ENCODE measurements at regions not wholly inside any gene's neighbourhood (a gene's known extent, or its start where the extent isn't known, plus 50 kb on each side); places are given as distances from the start of the nearest gene placed in this dataset.
"Not testable (repeated sequence)": the region's sequence is repeated elsewhere in the genome, so short reads cannot be mapped to it uniquely, and the experiment has no call there.

DNA sequence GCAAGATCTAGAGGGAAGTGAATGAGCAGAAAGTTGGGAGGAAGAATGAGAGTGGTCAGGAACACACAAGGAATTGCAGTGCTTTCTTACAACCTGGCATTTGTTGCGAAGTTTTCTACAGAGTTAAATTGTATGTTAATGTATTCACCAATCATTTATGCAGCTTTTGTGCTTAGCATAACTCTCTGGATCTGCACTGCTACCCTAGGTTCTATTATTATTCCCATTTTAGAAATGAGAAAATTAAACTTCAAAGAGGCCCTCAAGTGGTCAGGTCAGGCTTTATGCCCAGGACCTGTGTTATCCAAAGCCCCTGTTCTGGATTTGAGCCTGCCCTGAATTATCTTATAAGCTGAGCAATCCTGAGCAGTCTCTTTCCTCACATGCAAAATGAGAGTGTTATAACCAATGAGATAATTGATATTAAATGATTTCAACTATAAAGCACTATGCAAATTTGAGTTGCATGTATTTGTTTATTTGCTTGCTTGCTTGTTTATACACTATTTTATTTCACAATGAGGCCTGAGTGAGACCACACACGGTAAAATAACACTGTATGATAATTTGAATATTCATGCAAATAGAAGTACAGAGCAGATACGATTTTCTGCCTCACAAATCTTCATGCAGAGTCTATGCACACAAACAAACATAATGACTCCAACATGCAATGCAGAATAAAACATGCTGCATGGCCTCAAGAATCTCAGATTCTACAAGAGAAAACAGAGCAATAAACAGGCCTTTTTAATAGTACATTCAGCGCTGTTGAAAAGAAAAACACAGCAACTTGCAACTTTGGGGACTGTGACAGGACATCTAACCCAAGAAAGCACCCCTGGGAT lies 323.0 kb downstream of the PLPP3 start:
- in situ Hi-C loops (cut with MboI; ENCODE audit: low pct_unique_long_range_greater_than_20kb, low sequenced_read_pairs, unreplicated experiment) = no loop called here
- DNase-seq (ENCODE audit: low spot score) = no peak
- TF ChIP-seq, protein P1, sequence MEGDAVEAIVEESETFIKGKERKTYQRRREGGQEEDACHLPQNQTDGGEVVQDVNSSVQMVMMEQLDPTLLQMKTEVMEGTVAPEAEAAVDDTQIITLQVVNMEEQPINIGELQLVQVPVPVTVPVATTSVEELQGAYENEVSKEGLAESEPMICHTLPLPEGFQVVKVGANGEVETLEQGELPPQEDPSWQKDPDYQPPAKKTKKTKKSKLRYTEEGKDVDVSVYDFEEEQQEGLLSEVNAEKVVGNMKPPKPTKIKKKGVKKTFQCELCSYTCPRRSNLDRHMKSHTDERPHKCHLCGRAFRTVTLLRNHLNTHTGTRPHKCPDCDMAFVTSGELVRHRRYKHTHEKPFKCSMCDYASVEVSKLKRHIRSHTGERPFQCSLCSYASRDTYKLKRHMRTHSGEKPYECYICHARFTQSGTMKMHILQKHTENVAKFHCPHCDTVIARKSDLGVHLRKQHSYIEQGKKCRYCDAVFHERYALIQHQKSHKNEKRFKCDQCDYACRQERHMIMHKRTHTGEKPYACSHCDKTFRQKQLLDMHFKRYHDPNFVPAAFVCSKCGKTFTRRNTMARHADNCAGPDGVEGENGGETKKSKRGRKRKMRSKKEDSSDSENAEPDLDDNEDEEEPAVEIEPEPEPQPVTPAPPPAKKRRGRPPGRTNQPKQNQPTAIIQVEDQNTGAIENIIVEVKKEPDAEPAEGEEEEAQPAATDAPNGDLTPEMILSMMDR (IDR thresholded peaks at IDR 0.05; ENCODE audit: extremely low read depth, insufficient read depth, missing control alignments) = no peak

DNA sequence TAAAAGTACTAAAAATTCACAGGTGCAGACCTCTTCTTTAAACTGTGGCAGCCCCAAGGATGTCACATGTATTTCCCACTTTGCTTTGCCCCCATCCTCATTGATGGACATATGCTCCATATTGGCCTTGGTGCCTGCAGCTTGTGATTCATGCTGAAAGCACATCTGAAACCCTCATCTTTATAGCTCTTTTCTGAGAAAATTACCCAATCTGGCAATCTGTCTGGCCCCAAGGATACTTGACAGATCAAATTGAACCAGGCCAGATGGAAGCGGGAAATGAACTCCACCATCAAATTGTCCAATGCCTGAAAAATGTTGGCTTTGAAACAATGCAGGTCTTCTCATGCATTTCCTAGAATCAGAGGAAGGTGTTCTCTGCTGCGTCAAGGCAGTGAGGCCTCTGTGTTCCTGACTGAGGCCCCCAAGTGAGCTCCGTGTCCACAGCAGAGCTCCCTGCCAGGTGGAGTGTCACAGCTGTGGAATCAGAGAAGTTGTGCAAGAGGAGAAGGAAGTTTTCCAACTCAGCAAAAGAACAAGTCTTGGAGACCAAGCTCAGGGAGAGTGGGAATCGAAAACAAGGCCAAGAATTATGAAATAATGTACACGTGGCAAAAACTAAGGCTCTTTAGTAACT lies 323.7 kb downstream of the PLPP3 start:
- in situ Hi-C loops (cut with MboI; ENCODE audit: low pct_unique_long_range_greater_than_20kb, low sequenced_read_pairs, unreplicated experiment) = no loop called here
- no peak for DNase-seq (ENCODE audit: low spot score)
- TF ChIP-seq, protein P1 (IDR thresholded peaks at IDR 0.05; ENCODE audit: extremely low read depth, insufficient read depth, missing control alignments) = no peak

DNA sequence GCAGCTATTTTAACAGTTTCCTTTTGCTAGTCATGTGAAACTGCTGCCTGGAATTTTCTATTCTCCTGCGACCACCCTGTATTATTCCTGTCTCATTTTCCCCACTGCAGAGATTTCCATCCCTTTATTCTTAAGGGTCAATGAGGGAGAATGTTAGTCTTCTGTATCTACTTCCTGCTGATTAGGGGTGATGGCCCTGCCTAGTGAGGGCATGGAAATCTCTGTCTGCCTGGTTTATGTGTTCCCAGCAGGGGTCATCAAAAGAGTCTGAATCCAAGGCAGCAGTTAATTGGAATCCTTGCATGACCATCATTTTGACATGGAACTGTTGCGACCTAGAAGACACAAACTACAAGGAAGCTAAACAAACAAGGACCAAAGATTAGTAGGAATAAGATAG lies 325.2 kb downstream of the PLPP3 start:
- in situ Hi-C loops (cut with MboI; ENCODE audit: low pct_unique_long_range_greater_than_20kb, low sequenced_read_pairs, unreplicated experiment) = no loop called here
- TF ChIP-seq, protein P1 (IDR thresholded peaks at IDR 0.05; ENCODE audit: extremely low read depth, insufficient read depth, missing control alignments) = no peak
- no peak for DNase-seq (ENCODE audit: low spot score)

DNA sequence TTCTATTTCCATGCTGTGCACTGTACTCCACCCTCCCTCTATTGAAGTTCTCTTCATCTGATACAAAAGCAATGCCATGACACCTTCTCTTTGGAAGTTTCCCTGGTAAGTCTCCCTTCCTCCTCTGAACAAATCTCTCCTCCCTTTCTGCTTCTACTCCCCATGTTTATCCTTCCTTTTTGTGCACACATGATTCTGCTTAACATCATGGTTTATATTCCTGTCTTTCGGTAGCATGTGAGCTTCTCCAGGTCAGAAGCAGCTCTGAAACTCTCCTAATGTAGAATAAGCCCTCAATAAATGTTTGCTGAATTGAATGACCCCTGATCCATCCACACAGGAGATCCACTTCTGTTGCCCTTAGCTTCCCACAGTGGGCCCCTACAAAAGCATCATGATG lies 328.6 kb downstream of the PLPP3 start:
- TF ChIP-seq, protein P1 (IDR thresholded peaks at IDR 0.05; ENCODE audit: extremely low read depth, insufficient read depth, missing control alignments) = no peak
- in situ Hi-C loops (cut with MboI; ENCODE audit: low pct_unique_long_range_greater_than_20kb, low sequenced_read_pairs, unreplicated experiment) = no loop called here
- DNase-seq (ENCODE audit: low spot score) = no peak

DNA sequence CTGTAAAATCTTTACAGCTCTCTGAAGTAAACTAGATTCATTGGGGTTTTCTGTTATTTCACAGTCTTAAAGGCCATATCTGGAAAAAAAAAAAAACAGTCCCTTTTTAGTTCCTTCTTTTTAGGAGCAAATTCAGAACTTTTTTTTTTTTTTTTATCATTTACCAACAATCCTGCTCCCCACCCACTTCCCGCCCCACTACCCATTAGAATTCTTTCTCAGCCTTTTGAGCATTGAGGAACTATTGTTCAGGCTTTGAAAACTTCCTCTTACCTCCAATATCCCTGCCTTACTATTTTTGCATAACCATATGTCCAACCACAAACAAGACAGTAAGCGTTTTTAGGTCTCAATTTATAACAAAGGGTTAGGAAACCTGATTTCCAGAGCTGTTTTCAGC lies 330.1 kb downstream of the PLPP3 start:
- TF ChIP-seq, protein P1 (IDR thresholded peaks at IDR 0.05; ENCODE audit: extremely low read depth, insufficient read depth, missing control alignments) = no peak
- in situ Hi-C loops (cut with MboI; ENCODE audit: low pct_unique_long_range_greater_than_20kb, low sequenced_read_pairs, unreplicated experiment) = no loop called here
- no peak for DNase-seq (ENCODE audit: low spot score)

DNA sequence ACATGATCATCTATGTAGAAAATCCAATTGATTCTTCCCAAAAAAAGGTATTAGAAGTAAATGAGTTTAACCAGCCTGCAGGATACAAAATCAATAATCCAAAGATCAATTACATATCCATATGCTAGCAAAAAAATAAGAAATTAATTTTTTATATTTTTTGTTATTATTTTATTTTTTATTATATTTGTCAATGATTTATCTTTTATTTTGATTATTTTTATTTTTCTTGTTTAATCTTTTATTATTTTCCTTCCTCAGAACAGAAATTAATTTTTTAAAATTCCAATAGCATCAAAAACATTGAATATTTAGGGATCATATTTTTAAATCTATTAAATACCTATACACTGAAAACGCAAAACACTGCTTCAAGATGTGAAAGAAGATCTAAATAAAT lies 331.2 kb downstream of the PLPP3 start:
- DNase-seq (ENCODE audit: low spot score) = no peak
- in situ Hi-C loops (cut with MboI; ENCODE audit: low pct_unique_long_range_greater_than_20kb, low sequenced_read_pairs, unreplicated experiment) = no loop called here
- TF ChIP-seq, protein P1 (IDR thresholded peaks at IDR 0.05; ENCODE audit: extremely low read depth, insufficient read depth, missing control alignments) = no peak

DNA sequence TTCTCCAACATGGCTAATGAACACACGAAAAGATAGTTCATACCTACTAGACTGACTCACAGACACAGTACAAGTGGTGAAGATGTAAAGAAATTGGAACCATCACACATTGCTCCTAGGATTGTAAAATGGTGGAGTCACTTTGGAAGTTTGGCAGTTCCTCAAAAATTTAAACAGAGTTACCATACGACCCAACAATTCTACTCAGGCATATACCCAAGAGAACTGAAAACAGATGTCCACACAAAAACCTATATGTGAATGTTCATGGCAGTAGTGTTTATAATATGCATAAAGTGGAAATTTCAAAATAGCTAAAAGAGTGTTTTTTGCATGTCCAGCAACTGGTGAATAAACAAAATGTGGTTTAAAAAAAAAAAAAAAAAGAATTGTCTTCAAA lies 332.6 kb downstream of the PLPP3 start:
- DNase-seq (ENCODE audit: low spot score); in situ Hi-C loops (cut with MboI; ENCODE audit: low pct_unique_long_range_greater_than_20kb, low sequenced_read_pairs, unreplicated experiment): not testable (repeated sequence)
